ENCODE measurements at regions not wholly inside any gene's neighbourhood (a gene's known extent, or its start where the extent isn't known, plus 50 kb on each side); places are given as distances from the start of the nearest gene placed in this dataset.
"Not testable (repeated sequence)": the region's sequence is repeated elsewhere in the genome, so short reads cannot be mapped to it uniquely, and the experiment has no call there.

DNA sequence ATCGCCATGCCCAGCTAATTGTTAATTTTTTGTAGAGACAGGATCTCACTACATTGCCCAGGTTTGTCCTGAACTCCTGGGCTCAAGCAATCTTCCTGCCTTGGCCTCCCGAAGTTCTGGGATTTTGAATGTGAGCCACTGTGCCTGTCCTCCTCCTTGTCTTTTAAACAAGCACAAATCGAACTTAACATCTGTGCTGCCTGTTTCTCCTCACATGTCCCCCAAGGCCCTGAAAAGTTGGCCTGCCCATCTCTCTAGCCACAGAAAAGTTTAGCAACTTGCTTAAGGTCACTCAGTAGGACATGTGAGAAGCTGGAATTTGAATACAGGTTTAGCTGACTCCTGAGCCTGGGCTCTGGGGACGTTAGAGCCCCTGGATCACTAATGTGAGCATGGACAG, 115.7 kb upstream of the KCNG1 start:
- in situ Hi-C loops (cut with HindIII; ENCODE audit: low sequenced_read_pairs): no loop called here

DNA sequence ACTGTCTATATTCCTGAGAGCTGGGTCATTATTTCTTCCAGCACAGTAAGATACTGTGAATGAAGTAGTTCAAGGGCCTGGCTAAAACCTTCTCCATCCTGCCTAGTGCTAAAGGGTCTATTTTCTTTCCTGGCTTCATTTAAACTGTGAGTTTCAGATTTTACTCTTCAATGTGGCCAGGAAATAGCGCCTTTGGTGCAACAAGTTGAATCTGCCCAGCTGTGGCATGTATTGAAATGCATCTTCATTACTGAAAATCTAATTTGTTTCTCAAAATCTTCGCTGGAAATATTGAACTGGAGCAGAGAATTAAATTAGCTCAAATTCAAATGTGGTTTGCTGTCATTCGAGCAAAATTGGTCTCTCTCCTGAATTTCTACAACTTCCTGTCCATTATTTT, 114.6 kb upstream of the KCNG1 start:
- in situ Hi-C loops (cut with HindIII; ENCODE audit: low sequenced_read_pairs): no loop called here

DNA sequence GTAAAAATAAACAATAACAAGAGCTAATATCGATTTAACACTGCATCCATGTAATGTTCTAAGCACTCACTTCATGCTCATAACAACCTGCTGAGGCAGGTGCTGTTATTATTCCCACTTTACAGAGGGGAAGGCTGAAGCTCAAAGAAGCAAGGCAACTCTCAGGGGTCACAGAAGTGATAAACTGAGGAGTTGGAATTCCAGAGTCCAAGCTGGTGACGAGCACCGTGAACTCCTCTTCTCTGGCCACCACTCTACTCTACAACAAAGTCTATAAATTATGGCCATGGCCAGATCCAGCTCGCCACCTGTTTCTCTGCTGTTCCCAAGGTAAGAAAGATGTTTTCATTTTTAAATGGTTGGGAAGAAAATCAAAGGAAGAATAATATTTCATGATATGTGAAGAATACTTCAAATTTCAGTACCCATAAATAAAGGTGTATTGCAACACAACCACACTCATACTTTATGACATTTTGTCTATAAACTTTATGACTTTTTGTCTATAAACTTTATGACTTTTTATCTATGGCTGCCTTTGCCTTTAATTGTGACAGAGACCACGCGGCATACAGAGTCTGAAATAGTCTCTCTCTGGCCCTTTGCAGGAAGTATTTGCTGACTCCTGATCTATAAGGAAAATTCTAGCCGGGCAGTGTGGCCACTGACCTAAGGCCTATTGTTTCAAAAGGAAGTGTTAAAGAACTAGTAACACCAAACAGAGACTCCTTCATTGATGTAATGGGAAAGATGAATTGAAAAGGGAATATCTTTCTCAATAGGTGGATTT, 113.2 kb upstream of the KCNG1 start:
- in situ Hi-C loops (cut with HindIII; ENCODE audit: low sequenced_read_pairs): no loop called here

DNA sequence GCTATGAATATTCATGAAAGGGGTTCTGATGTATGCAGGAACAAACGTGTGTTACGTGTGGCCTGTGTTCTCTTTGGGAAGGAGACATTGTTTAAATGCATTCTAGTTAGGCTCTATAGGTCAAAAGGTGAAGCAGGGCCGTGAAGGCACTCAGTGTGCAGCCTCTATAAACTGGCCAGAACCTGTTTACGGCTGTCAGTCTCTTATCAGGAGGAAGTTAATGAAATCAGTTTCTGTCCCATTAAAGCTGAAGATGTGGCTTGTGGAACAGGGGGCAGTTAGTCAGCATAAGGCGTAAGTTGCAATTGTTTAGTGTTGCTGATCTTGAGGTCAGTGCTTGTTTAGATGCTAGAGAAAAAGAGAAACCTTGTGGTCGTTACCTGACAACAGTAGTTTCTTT, 111.5 kb upstream of the KCNG1 start:
- in situ Hi-C loops (cut with HindIII; ENCODE audit: low sequenced_read_pairs): no loop called here

DNA sequence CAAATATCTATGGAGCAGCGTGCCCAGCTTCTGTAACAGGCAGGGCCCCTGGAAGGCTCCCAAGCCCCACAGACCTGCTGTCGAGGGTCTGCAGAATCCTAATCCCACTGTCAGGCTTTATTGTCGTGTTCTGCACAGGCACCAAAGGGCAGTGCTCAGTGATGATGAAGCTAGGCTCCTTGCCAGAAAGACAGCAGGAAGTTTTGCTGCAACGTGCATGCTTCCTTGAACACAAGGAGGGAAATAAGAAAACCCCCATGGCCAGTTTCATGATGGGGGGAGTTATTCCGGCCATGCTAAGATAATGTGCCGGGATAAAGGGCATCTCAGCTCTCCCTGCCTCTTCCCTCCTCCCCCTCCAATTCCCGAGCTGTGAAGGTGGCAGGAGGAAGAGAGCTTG, 109.4 kb upstream of the KCNG1 start:
- in situ Hi-C loops (cut with HindIII; ENCODE audit: low sequenced_read_pairs): no loop called here

DNA sequence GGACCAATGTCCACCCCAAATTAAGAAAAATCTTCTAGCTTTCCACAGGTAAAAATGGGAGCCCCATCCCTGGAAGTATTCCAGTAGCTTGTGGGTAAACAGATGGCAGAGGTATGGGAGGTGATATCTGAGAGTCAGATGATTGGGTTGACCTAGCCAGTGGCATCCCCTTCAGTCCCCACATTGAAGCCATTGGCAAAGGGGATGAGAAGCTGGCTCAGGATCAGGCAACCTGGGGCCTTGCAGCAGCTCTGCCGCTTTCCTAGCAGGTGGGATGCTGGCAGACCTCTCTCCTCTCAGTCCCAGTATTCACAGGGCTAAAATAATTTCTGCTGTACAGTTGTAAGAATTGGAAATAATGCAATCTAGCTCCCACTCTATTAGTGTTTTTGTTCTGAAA, 108.9 kb upstream of the KCNG1 start:
- in situ Hi-C loops (cut with HindIII; ENCODE audit: low sequenced_read_pairs): no loop called here

DNA sequence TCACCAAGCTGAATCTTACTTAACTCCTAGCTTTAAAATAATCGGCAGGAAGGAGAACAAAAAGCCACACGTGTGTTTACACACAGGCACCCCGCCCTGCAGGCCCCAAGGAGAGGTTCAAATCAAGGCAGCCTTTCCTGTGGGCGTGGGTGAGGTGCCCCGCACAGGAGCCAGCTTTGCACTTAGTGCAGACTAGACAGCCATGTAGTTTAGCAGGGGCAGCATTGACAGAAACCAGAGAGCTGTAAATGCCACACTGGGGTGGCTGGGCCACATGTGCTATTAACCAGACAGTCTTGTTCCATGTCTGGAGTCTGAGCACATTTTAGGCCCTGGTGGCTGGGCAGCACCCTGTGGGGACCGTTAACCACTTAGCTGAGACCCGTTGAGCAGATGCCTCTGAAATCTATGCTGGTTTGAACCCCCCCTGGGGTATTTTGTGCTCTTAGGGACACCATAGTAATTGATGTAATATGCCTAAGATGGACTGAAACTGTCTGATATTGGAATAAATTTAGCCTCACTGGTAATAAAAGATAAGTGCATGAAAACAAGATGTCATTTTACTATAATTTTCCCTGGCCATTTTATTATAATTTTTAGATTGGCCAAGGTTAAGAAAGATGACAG, 106.4 kb upstream of the KCNG1 start:
- in situ Hi-C loops (cut with HindIII; ENCODE audit: low sequenced_read_pairs): no loop called here

DNA sequence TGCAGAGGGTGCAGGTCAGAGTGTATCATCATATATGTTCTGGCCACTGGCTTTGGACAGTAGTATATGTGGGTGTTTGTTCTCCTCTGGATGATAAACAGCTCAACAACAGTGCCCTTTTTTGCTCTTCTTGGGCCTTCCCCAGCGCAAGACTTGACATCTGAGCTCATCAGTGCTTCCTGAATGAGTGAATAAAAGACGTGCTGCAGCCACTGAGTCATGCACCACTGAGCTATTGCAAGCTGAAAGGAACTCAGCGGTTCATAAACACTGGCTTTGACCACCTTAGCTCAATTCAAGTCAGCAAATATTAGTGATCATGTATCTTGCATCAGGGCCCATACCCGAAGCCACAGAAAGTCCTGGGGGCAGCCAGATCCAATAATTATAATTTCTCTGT, 105.3 kb upstream of the KCNG1 start:
- in situ Hi-C loops (cut with HindIII; ENCODE audit: low sequenced_read_pairs): no loop called here

DNA sequence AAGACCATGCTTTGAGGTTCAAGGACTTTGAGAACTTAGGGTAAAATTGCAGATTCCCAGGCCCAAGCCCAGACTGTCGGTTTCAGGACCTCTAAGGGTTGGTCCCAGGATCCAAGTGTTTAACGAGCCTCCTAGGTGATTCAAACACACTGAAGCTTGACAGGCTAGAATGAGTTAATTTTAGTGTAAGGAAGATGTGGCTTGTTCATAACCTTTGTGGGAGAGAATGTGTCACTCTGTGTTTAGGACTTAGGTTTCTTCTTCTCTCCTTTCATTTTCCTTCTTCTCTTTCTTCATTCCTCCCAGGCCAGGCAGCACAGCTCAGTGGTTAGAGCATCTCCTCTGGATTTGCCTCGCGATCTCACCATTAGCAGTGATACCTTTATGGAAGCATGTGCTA, 104.8 kb upstream of the KCNG1 start:
- in situ Hi-C loops (cut with HindIII; ENCODE audit: low sequenced_read_pairs): no loop called here

DNA sequence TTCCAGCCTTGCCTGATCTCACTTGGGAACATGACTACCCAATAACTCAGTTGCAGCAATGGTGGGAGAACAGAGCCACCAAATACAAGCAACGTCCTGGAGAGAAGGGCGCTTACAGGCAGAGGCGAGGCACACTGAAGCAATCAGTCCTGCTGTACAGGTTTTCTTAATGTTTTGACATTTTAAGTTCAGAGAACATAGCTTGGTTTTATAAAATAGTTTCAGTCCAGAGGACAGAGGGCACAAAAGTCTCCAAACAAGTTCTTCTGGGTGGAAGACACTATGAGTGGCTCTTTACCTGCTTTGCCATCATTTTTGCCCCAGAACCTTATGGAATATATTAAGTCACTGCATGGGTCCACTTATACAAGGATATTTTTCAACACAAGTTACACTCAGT, 103.4 kb upstream of the KCNG1 start:
- in situ Hi-C loops (cut with HindIII; ENCODE audit: low sequenced_read_pairs): no loop called here

DNA sequence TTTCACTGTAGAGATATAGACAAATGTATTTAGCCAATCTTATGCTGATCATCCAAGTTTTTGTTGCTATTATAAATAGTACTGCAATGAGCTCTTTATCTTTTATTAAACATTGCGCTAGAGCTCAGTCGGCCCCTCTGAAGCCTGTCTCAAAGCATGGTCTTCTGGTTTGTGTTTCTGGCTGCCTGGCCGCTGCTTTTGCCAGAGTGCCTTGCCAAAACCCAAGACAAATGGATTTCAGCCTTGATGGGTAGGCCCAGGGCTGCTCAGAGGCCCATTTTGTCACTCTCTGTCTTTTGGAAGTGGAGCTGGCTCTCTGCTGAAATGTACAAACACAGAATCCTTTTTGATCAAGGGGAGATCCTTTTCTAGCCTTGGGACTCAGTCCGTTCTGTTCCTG, 102.9 kb upstream of the KCNG1 start:
- in situ Hi-C loops (cut with HindIII; ENCODE audit: low sequenced_read_pairs): no loop called here

DNA sequence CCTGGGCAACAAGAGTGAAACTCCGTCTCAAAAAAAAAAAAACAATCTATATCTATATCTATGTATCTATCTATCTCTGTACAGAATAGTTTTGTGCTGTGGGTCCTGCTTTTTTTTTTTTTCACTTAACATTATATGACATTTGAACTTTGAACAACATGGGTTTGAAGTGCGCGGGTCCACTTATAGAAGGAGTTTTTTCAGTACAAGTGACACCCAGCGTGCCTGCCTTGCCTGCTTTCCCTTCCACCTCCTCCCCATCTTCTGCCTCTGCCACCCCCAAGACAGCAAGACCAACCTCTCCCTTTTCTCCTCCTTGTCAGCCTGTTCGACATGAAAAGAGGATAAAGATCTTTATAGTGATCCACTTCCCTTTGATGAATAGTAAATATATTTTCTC, 102.2 kb upstream of the KCNG1 start:
- in situ Hi-C loops (cut with HindIII; ENCODE audit: low sequenced_read_pairs): no loop called here

DNA sequence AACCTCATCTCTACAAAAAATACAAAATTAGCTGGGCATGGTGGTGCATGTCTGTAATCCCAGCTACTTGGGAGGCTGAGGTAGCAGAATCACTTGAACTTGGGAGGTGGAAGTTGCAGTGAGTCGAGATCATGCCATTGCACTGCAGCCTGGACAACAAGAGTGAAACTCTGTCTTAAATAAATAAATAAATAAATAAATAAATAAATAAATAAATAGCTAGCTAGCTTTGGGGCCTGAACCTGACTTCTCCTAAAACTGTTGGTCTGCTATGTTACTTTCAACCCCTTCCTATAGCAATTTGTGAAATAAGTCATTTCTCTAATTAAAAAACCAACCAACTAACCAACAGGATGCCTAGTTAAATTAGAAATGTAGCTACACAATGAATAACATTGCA, 101.0 kb upstream of the KCNG1 start:
- in situ Hi-C loops (cut with HindIII; ENCODE audit: low sequenced_read_pairs): not testable (repeated sequence)

DNA sequence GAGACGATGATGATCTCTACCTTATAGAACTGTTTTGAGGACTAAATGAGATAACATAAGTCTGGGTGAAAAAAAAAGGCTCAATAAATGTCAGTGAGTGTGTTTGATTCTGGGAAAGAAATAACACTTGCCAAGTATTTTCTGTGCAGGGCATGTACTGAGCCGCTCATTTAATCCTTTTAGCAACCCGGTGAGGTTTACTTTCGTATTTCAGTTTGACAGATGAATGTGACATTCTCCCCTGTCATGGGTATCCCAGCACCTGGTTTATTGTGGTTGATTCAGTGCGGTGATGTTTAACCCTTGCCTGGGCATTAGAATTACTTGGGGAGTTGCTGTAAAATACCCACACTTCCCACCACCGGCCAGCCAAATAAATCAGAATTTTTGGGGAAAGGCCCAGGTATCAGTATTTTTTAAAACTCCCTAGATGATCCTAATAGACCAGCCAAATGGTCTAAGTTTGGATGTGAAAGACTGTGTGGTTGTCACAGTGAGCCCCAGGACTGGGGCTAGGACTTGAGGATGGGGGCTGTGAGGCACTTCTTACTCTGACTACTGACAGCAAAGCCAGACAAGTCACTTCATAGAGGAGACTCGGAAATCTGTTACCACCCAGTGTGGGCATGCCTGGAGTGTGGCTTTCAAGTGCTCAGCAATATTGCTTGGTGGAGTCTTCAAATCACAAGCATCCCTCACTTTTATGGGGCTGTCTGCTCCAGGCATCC, 100.2 kb upstream of the KCNG1 start:
- in situ Hi-C loops (cut with HindIII; ENCODE audit: low sequenced_read_pairs): no loop called here

DNA sequence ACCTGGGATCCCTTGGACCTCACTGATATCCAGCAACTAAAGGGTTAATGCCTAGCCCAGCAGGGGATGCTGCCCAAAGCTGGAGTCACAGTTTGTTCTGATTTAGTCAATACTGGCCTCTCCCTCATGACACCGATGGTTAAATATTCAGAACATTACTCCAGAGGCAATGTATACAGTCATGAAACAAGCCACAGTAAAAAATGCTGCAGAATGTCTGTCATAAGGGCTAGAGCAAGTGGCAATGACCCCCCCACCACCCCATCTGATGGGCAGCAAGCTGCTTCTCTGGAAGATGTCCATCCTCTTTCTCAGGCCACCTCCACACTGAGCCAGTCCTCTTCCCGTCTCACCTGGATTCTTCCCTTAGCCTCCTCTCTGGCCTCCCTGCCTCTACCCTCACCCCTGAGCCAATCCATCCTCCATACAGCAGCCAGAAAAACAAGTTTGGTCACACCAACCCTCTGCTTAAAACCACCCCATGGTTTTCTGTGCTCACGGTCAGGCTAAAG, 99.0 kb upstream of the KCNG1 start:
- in situ Hi-C loops (cut with HindIII; ENCODE audit: low sequenced_read_pairs): no loop called here

DNA sequence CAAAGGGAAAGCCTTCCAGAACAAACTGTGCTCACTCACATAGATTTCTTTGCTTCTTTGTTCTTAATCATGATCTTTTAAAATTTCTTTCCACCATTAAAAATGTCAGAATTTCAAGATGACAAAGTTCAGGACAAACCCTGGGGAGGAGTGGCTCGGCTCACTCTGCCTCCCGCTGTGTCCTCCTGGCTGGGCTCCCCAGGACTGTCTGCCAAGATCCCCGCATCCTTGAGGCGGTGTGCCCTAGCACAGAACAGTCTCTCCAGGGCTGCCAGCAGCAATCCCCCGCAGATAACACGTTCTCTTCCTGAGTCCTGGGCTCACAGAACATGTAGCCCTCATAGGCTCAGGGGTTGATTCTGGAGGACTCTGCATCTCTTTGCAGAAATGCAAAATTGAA, 98.4 kb upstream of the KCNG1 start:
- in situ Hi-C loops (cut with HindIII; ENCODE audit: low sequenced_read_pairs): no loop called here

DNA sequence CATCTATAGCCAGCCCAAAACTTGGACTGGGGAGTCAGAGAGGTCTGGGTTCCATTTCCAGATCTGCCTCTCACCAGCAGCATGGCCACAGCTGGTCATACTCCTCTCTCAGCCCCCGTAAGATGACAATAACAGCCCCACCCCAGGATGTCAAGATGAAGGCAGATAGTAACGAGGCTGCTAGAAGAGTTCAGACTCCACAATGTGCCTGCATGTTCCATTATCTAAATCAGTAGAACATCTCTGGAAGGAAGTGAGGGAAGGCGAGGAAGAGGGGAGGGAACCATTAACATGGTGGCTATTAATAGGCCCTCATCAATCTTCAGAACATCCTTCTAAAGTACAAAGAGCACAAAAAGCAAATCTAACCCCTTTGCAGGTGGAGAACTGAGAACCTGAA, 98.0 kb upstream of the KCNG1 start:
- in situ Hi-C loops (cut with HindIII; ENCODE audit: low sequenced_read_pairs): no loop called here

DNA sequence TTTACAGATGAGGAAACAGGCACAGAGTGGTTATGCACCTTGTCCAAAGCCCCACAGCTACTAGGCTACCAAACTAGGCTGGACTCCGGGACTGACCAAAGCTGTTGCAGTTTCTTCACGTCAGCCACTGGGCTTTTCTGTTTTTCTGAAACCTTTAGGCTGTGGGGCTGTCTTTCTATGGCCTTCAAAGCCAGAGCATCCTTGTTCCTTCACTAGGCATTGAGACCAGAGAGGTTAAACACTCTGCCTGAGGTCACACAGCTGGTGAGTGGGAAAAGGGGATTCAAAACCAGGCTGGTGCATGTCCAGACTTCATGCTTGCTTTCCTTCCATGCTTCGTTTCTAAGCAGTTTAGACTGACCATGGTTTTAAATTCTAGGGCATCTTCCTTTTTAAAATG, 97.5 kb upstream of the KCNG1 start:
- in situ Hi-C loops (cut with HindIII; ENCODE audit: low sequenced_read_pairs): no loop called here

DNA sequence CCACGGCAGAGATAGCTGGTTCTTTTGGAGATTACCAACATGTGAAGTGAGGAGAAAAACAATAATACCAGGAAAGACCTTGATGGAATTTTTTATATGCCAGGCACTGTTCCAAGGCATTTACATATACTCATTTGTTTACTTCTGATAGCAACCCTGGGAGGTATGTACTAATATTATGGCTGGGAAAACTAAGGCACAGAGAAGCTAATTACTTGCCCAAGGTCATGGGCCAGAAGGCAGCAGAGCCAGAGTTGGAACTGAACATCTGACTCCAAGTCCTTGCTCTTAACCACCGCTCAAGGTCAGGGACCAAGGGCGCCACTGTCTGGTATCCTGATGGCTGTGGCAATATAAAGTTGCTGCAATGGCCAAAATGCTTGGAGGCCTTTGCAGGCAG, 97.0 kb upstream of the KCNG1 start:
- in situ Hi-C loops (cut with HindIII; ENCODE audit: low sequenced_read_pairs): no loop called here

DNA sequence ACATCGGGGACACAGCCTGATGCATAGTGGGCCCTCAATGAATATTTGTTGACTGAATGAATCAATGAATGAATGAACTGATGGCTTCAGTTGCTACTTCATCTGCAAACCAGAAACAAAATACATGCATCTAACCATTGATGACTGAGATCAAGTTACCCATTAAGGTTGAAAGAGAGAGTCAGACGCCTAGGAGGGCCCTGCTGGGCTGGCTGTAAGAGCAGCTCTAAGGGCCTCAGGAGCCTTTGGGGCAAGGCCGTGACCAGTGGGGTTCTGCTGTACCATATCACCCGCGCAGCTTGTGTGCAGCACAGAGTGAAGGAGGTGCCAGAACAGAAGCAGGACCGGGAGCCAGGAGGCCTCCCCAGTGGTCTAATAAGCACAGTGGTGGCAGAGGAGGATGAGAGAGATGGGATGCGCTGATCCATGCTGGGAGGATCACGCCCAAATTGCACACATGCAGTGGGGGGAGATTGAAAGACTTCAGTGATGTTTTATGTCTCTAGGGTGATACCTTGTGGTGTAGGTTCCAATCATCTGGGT, 96.1 kb upstream of the KCNG1 start:
- in situ Hi-C loops (cut with HindIII; ENCODE audit: low sequenced_read_pairs): no loop called here

DNA sequence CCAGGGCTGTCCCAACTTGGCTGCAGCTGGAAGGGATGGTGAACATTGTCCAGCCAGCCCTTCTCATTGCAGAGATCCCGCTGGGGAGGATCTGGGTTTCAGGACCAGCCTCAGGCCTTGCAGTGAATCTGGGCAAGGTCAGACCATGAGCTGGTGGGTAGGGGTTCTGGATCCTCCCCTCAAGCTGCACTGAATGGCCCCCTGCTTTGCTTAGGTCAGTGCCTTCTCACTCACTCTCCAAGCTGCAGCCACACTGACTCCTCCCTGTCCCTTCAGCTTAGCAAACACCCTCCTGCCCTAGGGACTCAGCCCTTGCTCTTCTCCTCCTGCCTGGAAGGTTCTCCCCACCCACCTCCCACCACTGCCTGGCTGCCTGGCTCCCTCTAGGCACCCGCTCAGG, 95.3 kb upstream of the KCNG1 start:
- in situ Hi-C loops (cut with HindIII; ENCODE audit: low sequenced_read_pairs): no loop called here

Measured in DLD1 (cell line).